ENCODE measurements at regions not wholly inside any gene's neighbourhood (a gene's known extent, or its start where the extent isn't known, plus 50 kb on each side); places are given as distances from the start of the nearest gene placed in this dataset.
"Not testable (repeated sequence)": the region's sequence is repeated elsewhere in the genome, so short reads cannot be mapped to it uniquely, and the experiment has no call there.

- DNase-seq (ENCODE audit: low spot score); FAIRE-seq: not testable (repeated sequence)
These were observed 241.8 kb downstream of the ASXL3 start for GRCh38 chr18:33819692-33820343.

DNA sequence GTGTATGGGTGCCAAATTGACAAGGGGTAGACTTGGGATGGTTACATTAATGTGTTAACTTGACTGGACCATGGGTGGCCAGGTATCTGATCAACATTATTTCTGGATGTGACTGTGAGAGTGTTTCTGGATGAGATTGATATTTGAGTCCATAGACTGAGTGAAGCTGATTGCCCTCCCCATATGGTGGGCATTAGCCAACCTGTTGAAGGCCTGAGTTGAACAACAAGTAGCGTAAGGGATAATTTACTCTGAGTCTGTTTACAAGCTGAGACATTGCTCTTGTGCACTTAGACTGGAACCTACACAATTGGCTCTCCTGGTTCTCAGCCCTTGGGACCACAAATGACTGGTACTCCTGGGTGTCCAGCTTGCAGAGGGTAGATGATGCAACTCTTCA, 240.1 kb downstream of the ASXL3 start:
- no peak for FAIRE-seq
- DNase-seq (ENCODE audit: low spot score): no peak

DNA sequence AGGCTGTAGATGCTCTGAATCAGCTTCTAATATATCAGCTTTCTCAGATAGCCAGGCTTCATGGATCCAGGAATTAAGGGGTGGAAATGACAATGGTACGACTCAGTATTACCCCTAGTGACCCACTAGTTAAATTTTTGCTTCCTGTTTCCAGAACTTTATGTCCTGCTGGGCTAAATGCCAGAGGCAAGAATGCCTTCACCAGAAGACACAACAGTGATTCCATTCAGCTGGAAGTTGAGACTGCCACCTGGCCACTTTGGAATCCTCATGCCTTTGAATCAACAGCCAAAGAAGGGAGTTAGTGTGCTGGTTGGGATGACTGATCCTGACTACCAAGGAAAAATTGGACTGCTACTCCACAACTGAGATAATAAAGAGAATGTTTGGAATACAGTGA, 239.1 kb downstream of the ASXL3 start:
- FAIRE-seq (no peak), DNase-seq (ENCODE audit: low spot score) (no peak)

GRCh38 chr18:33814546-33814945, 236.5 kb downstream of the ASXL3 start:
- DNase-seq (ENCODE audit: low spot score) (no peak), FAIRE-seq (no peak)

DNA sequence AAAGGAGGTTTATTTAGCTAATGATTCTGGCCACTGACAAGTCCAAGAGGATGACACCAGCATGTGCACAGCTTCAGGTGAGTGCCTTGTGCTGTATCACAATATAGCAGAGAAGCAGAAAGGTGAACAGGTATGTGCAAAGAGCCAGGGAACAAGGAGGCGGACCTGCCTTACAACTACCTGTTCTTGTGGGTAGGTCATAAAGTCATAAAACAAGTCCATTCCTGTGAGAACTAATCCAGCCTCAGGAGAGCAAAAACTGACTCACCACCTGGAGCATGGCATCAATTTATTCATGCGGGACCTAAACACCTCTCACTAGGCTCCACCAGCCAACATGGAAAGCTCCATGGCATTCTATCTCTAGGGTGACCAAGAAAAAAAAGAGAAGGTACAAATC, 234.2 kb downstream of the ASXL3 start:
- no peak for FAIRE-seq
- no peak for DNase-seq (ENCODE audit: low spot score)

DNA sequence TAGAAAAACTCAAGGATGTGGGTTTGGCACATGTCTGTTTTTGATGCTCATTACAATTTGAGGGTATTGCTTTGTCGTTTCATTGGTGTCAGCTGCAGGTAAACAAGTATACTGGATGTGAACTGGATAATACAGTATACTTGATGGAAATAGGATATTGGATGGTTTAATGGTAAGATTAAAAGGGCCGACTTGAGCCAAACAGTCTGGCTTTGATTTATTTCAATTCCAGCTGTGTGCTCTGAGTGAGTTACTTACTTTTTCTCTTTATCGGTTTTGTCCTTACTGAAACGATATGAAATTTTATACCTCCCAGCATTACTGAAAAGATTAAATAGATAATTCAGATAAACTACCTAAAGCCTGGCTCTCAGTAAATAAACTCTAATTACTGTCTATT, 227.6 kb downstream of the ASXL3 start:
- no peak for DNase-seq (ENCODE audit: low spot score)
- no peak for FAIRE-seq

DNA sequence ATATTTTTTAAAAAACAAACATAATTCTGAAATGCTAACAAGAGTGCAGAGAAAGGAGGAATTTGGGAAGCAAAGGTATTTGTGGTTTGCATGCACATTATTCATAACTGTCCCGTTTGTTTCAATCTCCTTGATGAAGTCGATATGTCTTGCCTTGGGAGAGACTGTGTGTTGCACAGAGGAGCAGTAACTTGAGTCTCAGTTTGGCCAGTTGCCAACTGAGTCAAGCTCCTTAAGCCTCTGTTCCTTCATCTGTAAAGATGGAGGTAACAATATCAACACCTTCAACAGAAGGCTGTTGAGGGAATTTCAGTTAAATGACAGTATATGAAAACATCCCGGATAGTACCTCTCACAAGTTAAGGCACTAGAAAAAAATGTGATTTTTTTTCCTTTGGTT, 226.2 kb downstream of the ASXL3 start:
- FAIRE-seq: no peak
- no peak for DNase-seq (ENCODE audit: low spot score)

DNA sequence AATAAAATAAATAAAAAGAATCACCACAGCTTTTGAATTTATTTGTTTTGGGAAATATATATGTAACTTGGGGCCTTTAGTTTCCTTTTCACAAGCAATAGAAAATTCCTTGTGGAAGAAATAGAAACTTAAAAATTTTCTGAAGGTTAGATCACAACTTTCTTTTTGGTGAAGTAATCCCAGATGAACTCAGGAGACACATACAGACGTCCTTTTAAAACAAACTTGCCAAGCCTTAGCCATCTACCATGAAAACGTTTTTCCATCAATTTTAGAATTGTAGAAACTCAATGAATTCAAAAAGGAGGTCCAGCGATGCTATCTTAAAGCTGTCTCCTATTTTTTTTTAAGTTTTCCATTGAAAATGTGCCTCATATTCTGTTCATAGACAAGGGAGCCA, 225.6 kb downstream of the ASXL3 start:
- DNase-seq (ENCODE audit: low spot score): no peak
- FAIRE-seq: no peak

- FAIRE-seq (no peak), DNase-seq (ENCODE audit: low spot score) (no peak)
These were observed 224.9 kb downstream of the ASXL3 start for GRCh38 chr18:33802955-33803354.
